SK-N-DZ (cell line): ENCODE measurements at regions not wholly inside any gene's neighbourhood (a gene's known extent, or its start where the extent isn't known, plus 50 kb on each side); places are given as distances from the start of the nearest gene placed in this dataset.
"Not testable (repeated sequence)": the region's sequence is repeated elsewhere in the genome, so short reads cannot be mapped to it uniquely, and the experiment has no call there.

ENCODE experiments used
- DNase-seq: peaks from one replicate; pipeline ENCODE4 v3.0.0-alpha.2; 2015; ENCODE audit warnings: low spot score

DNA sequence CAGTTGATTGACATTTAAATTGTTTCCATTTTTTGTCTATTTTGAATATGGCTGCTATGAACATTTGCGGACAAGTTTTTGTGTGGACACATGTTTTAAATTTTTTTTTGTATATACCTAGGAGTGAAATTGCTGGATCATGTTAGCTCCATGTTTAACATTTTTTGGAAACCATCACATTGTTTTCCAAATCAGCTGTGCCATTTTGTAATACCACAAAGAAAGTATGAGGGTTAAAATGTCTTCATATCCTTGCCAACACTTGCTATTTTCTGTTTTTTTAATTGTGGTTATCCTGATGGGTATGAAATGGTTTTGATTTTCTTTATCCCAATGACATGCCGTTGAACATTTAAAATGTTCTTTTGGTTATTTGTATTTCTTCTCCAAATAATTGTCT, 52.1 kb downstream of the CARTPT start:
- DNase-seq: no peak

- DNase-seq: peak; percentile 58
These were observed 59.7 kb downstream of the CARTPT start for GRCh38 chr5:71778678-71779276.

- no peak for DNase-seq
These were observed 61.5 kb downstream of the CARTPT start for GRCh38 chr5:71780597-71780996.

GRCh38 chr5:71782393-71782770, 63.3 kb downstream of the CARTPT start:
- DNase-seq: no peak

DNA sequence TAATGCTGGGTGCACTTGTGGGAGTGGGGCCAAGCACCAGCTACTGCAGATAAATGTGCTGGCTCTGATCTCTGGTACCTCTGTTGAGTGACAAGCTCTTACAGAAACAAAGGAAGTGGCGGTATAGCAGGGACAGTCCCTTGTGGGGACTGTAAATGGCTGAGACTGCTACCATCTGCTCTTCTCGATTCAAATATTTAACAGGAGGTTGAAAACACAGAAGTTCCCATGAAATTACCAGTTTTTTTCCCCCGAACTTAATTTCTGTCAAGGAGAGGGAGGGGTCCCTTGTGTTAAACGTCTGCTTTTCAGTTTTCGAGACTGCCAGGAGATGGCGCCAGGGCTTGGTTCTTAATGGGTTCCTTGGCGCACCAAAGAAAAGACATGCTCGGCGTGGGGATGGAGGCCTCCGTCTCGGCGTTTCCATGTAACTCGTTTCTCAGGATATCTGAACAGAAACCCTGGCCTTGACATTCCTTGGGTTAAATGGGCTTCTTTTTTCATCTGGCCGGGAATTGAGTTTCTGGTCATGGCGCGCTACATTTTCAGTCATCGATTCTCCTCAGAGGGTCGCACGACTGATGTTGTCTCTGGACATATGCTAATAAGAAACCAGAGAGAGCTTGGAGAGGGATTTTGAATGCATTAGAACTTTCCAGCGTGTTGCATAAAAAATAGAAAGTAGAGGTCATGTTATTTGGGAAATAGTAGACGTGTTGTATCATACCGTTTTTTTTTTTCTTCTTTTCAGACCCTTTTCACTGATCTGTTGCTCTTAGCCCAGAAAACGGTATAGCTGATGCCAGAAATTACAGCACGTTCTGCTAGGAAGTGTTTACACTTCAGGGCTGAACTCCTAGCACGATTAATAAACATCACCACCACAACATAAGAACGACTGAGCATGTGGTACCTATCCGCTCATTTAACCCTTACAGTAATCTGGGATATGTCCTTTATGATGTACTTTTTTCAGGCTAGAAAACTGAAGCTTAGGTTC, 64.0 kb downstream of the CARTPT start:
- peak; percentile 87 for DNase-seq

DNA sequence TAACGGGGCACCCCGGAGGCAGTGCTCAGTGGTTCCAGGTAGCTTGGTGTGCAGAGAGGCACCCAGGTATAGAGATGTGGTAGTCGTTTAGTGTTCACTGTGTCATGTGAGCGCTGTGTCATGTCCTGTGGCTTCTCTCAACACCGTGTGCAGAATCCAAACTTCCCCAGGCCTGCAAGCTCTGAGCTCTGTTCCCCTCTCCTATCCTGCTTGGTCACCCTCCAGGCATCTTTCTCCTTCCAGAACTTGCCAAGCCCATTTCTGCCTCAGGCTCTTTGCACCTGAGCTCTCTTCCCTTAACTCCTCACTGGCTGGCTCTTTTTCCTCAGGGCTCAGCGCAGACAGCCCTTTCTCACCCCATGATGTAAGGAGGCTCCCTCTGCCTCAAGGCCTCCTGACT, 64.8 kb downstream of the CARTPT start:
- DNase-seq: no peak

DNA sequence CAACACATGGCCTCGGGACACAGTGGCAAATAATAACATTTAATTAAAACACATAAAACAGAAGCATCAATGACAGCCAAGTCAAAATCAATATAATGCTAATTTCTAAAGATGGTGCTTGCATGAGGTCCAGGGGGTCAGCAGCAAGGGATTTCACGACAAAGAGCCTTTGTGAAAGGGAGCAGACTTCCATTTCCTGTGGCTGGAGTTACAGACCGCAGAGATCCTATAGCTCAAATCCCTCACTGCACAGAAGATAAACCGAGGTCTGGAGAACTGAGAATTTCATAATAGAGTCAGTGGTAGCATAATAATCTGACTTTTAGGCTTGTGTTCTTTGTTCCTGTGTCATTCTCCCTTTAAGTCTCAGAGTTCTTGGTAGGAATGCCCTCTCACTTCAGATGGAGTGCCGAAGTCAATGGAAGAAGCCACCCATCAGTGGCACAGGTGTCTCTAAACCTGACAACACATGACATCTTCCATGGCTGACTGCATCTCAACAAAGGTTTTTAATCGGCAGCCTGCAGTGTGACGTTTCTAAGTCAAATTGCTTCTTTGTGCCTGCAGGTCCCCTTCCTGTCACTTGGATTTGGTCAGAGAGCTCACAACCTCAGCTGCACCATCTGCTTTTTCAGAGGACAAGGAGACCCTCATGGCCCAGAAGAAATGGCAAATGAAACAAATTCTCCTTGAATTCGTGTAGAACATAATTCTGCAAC, 67.4 kb downstream of the CARTPT start:
- DNase-seq: no peak

DNA sequence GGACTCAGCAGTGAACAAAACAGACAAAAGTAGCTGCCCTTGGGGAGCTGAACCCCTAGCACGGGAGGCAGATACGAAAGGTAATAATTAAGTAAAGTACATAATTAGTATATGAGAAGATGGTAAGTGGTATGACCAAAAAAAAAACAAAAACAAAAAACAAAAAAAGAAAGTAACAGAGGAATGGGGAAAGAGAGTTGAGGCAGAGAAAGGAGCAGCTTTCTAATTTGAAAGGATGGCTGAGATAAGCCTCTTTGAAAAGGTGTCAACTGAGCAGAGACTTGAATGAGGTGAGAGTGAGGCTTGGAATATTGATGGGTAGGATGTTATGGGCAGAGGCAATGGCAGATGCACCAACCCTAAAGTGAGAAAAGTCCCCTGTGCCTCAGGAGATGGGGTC, 69.7 kb downstream of the CARTPT start:
- DNase-seq: no peak

- DNase-seq: no peak
These were observed 70.7 kb downstream of the CARTPT start for GRCh38 chr5:71789746-71790145.

DNA sequence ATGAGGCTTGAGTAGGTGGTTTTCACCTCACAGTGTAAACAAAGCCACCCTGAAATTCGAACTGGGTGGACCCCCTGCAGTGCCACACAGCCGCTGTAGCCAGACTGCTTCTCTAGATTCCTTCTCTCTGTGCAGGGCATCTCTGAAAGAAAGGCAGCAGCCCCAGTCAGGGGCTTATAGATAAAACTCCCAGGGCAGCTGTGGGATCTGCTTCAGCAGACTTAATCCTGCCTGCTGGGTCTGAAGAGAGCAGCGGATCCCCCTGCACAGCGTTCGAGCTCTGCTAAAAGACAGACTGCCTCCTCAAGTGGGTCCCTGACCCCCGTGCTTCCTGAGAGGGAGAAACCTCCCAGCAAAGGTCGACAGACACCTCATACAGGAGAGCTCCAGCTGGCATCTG, 71.4 kb downstream of the CARTPT start:
- no peak for DNase-seq

DNA sequence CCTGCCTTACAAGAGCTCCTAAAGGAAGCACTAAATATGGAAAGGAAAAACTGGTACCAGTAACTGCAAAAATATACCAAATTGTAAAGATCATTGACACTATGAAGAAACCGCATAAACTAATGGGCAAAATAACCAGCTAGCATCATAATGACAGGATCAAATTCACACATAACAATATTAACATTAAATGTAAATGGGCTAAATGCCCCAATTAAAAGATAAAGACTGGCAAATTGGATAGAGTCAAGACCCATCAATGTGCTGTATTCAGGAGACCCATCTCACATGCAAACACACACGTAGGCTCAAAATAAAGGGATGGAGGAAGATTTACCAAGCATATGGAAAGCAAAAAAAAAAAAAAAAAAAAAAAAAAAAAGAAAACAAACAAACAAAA, 73.0 kb downstream of the CARTPT start:
- DNase-seq: not testable (repeated sequence)

GRCh38 chr5:71794061-71794695, 75.1 kb downstream of the CARTPT start:
- DNase-seq: no peak

GRCh38 chr5:71802673-71803072, 83.6 kb downstream of the CARTPT start:
- no peak for DNase-seq

DNA sequence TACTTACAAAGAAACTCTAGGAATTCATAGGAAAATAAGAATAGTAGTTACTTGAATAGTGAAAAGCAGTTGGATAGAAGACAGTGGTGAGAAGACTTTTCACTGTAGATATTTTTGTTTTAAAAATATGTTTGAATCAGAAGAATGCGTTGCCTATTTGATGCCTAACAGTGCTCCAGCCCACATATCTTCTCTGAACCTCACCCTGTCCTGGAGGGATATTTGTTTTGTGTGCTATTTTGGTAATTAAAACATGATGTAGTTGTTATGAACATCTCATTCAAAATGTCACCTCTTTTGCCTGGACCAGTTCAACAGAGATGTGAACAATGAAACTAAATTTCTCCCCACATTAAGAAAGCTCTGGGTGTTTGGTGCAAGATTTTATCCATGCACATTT, 87.6 kb downstream of the CARTPT start:
- no peak for DNase-seq

DNA sequence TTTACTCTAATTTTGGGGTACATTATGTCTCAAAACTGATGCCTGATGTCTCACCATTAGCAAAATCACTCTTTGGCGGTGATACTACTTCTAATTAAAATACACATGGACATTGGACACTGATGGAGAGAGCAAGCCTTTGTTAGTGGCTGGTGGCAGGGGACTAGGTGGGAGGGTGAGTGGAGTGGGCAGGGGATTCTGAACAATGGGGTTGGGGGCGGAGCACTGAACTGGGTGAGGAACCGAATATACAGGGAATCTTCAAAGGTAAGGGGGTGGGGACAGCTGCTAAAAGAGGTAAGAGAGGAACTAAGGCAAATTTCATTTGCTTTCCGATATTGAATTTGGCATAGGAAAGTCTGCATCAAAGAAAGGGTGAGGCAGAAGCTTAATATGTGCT, 88.8 kb downstream of the CARTPT start:
- DNase-seq: no peak

DNA sequence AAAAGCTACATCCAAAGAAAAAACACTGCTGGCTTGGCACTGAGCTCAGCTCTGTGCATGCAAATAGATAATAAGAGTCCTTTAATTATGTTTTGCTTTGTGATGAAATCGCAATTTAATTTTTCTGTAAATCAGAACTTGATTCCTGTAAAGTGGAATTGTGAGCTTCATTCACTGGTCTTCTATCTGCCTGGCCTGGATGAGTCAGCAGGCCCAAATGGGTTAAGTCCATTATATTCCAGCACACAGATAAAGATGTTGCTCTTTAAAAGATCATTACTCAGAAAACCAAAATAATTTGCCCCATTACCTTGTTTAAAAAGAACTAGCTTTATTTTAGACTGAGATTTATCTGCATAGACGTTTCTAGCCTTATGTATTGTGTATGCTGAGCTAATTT, 90.4 kb downstream of the CARTPT start:
- DNase-seq: no peak

DNA sequence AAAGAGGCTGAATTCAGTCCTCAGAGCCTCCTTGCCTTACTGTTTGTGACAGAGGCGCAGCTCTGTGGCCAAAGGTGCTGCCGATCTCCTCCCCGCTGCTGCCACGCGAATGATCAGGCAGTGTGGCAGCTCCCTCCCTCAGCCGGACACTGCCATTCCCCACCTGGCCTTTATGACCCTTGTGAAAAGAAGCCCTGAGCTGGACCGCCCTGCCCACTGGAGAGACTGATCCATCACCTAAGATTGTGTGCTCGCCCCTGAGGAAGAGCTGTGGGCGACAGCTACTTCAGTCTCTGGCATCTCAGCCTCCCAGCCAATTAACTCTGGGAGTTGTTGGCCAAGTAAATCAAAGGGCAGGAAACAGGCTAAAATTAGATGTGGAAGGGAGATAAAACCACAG, 90.9 kb downstream of the CARTPT start:
- DNase-seq: peak; percentile 37

GRCh38 chr5:71810471-71811195, 91.6 kb downstream of the CARTPT start:
- no peak for DNase-seq

- no peak for DNase-seq
These were observed 92.7 kb downstream of the CARTPT start for GRCh38 chr5:71811779-71812178.

DNA sequence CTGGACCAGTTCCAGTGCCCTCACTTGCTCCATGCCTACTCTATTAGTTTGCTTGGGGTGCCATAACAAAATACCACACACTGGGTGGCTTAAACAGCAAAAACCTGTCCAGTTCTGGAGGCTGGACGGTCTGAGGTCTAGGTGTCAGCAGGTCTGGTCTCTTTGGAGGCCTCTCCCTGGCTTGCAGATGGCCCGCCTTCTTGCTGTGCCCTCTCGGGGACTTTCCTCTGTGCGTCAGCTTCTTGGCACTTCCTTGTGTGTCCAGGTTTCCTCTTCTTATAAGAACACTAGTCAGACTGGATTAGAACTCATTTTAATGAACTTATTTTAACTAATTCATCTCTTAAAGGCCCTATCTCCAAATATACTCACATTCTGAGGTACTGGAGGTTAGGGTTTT, 97.2 kb downstream of the CARTPT start:
- no peak for DNase-seq

- no peak for DNase-seq
These were observed 98.8 kb downstream of the CARTPT start for GRCh38 chr5:71817891-71818290.
